A549 (cell line): ENCODE measurements at regions not wholly inside any gene's neighbourhood (a gene's known extent, or its start where the extent isn't known, plus 50 kb on each side); places are given as distances from the start of the nearest gene placed in this dataset.

Experiments used
- CBX2 ChIP-seq: fragments of 200-600 bp; sonication (generic); IDR thresholded peaks from 2 replicates; pipeline ENCODE4 v1.6.1; 2016; ENCODE audit warnings: low read depth, mild to moderate bottlenecking, borderline replicate concordance
- CHD4 ChIP-seq: fragments of 200-600 bp; sonication (generic); IDR thresholded peaks from 2 replicates; pipeline ENCODE4 v1.6.1; 2016; ENCODE audit warnings: antibody characterized with exemption, mild to moderate bottlenecking, borderline replicate concordance
- ELK1 ChIP-seq: fragments of 150-350 bp; IDR thresholded peaks from 2 replicates; pipeline ENCODE4 v1.6.1; 2014; ENCODE audit warnings: low read depth, mild to moderate bottlenecking, low read length
- MAX ChIP-seq: IDR thresholded peaks from 2 replicates; pipeline ENCODE4 v1.6.1; 2012
- NFE2L2 ChIP-seq: fragments of 150-350 bp; conservative IDR thresholded peaks from 2 replicates; pipeline ENCODE4 v1.6.1; 2014; ENCODE audit warnings: low read length
- PBX3 ChIP-seq: IDR thresholded peaks from 2 replicates; pipeline ENCODE4 v1.6.1; 2012
- PHF8 ChIP-seq: fragments of 200-600 bp; sonication (generic); IDR thresholded peaks from 2 replicates; pipeline ENCODE4 v1.6.1; 2016; ENCODE audit warnings: low read depth, mild to moderate bottlenecking, antibody characterized with exemption, moderate library complexity, borderline replicate concordance
- POLR2A ChIP-seq: IDR thresholded peaks from 2 replicates; pipeline ENCODE4 v1.6.1; 2012; ENCODE audit warnings: mild to moderate bottlenecking, low read length
- POLR2AphosphoS2 ChIP-seq: conservative IDR thresholded peaks from 2 replicates; pipeline ENCODE4 v1.6.1; 2012; ENCODE audit warnings: low read length, improper control_type of control experiment, inconsistent platforms
- USF2 ChIP-seq: fragments of 450-650 bp; IDR thresholded peaks from 2 replicates; pipeline ENCODE4 v1.6.1; 2014; ENCODE audit warnings: antibody characterized with exemption
- TF ChIP-seq, protein P1 (sequence below): fragments of >200 bp; sonication (Bioruptor Twin); formaldehyde crosslinking; IDR thresholded peaks from 3 replicates; pipeline ENCODE4 v1.5.1; 2016
- TF ChIP-seq, protein P2 (sequence below): fragments of 200-600 bp; sonication (generic); IDR thresholded peaks from 2 replicates; pipeline ENCODE4 v1.6.1; 2016; ENCODE audit warnings: antibody characterized with exemption, mild to moderate bottlenecking, moderate library complexity

GRCh38 chr9:108273988-108274387 lies 581.8 kb downstream of the ACTL7B start:
- TF ChIP-seq, protein P1, sequence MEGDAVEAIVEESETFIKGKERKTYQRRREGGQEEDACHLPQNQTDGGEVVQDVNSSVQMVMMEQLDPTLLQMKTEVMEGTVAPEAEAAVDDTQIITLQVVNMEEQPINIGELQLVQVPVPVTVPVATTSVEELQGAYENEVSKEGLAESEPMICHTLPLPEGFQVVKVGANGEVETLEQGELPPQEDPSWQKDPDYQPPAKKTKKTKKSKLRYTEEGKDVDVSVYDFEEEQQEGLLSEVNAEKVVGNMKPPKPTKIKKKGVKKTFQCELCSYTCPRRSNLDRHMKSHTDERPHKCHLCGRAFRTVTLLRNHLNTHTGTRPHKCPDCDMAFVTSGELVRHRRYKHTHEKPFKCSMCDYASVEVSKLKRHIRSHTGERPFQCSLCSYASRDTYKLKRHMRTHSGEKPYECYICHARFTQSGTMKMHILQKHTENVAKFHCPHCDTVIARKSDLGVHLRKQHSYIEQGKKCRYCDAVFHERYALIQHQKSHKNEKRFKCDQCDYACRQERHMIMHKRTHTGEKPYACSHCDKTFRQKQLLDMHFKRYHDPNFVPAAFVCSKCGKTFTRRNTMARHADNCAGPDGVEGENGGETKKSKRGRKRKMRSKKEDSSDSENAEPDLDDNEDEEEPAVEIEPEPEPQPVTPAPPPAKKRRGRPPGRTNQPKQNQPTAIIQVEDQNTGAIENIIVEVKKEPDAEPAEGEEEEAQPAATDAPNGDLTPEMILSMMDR = no peak
- TF ChIP-seq USF2 (no peak), NFE2L2 (no peak), CBX2 (no peak), ELK1 (no peak), PHF8 (no peak), POLR2A (no peak), PBX3 (no peak), POLR2AphosphoS2 (no peak), MAX (no peak), CHD4 (no peak)
- TF ChIP-seq, protein P2, sequence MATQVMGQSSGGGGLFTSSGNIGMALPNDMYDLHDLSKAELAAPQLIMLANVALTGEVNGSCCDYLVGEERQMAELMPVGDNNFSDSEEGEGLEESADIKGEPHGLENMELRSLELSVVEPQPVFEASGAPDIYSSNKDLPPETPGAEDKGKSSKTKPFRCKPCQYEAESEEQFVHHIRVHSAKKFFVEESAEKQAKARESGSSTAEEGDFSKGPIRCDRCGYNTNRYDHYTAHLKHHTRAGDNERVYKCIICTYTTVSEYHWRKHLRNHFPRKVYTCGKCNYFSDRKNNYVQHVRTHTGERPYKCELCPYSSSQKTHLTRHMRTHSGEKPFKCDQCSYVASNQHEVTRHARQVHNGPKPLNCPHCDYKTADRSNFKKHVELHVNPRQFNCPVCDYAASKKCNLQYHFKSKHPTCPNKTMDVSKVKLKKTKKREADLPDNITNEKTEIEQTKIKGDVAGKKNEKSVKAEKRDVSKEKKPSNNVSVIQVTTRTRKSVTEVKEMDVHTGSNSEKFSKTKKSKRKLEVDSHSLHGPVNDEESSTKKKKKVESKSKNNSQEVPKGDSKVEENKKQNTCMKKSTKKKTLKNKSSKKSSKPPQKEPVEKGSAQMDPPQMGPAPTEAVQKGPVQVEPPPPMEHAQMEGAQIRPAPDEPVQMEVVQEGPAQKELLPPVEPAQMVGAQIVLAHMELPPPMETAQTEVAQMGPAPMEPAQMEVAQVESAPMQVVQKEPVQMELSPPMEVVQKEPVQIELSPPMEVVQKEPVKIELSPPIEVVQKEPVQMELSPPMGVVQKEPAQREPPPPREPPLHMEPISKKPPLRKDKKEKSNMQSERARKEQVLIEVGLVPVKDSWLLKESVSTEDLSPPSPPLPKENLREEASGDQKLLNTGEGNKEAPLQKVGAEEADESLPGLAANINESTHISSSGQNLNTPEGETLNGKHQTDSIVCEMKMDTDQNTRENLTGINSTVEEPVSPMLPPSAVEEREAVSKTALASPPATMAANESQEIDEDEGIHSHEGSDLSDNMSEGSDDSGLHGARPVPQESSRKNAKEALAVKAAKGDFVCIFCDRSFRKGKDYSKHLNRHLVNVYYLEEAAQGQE = no peak
